Muscle of leg (tissue), 3 donors: ENCODE measurements at regions not wholly inside any gene's neighbourhood (a gene's known extent, or its start where the extent isn't known, plus 50 kb on each side); places are given as distances from the start of the nearest gene placed in this dataset.

ENCODE experiments used
- DNase-seq: peaks from one replicate; pipeline ENCODE4 v3.0.0; 2013
- H3K27ac ChIP-seq: one replicate; pipeline ENCODE4 v1.5.1; 2013; ENCODE audit warnings: mild to moderate bottlenecking, low read length, control low read depth
- H3K27me3 ChIP-seq: one replicate; pipeline ENCODE4 v1.6.1; 2013; ENCODE audit warnings: low read length; ENCODE audit not compliant: control insufficient read depth, insufficient read depth
- H3K36me3 ChIP-seq: one replicate; pipeline ENCODE4 v1.6.1; 2013; ENCODE audit warnings: low read length; ENCODE audit not compliant: control insufficient read depth, insufficient read depth
- H3K4me1 ChIP-seq: one replicate; pipeline ENCODE4 v1.6.1; 2013; ENCODE audit warnings: low read length; ENCODE audit not compliant: control insufficient read depth, insufficient read depth
- H3K4me3 ChIP-seq: one replicate; pipeline ENCODE4 v1.5.1; 2013; ENCODE audit warnings: low read length, control low read depth
- H3K9me3 ChIP-seq: replicated peaks from 2 replicates; pipeline ENCODE4 v1.6.1; 2013; ENCODE audit warnings: low read depth, low read length; ENCODE audit not compliant: control insufficient read depth
- WGBS: methylation state at CpG from one replicate; pipeline ENCODE4 v1.1.5; 2013; ENCODE audit warnings: missing lambda C conversion rate; ENCODE audit not compliant: insufficient coverage; 5-methylcytosine and 5-hydroxymethylcytosine counted together

GRCh38 chr4:10758906-10759305 is 74.3 kb upstream of the CLNK start:
- no peaks in the 10 kb centered on the region for H3K9me3 ChIP-seq
- no peaks in the 10 kb centered on the region for H3K27me3 ChIP-seq
- no peaks in the 10 kb centered on the region for H3K36me3 ChIP-seq

GRCh38 chr4:10753856-10754402 is 69.4 kb upstream of the CLNK start:
- WGBS, result 28% methylated on average over 2 of the region's 2 CpGs
- H3K4me1 ChIP-seq, result peaks cover 9% of the 10 kb centered on the region
- no peak overlapping the region for H3K27ac ChIP-seq
- no peaks in the 10 kb centered on the region for H3K9me3 ChIP-seq
- H3K27me3 ChIP-seq, result no peaks in the 10 kb centered on the region
- H3K4me3 ChIP-seq, result no peak overlapping the region
- H3K36me3 ChIP-seq, result no peaks in the 10 kb centered on the region
- DNase-seq, result peak; percentile 22

More at GRCh38 chr4:10758906-10759305, 74.3 kb upstream of the CLNK start:
- H3K27ac ChIP-seq, result no peak overlapping the region
- H3K4me1 ChIP-seq, result peaks cover 3% of the 10 kb centered on the region
- DNase-seq, result no peak
- no peak overlapping the region for H3K4me3 ChIP-seq

DNA sequence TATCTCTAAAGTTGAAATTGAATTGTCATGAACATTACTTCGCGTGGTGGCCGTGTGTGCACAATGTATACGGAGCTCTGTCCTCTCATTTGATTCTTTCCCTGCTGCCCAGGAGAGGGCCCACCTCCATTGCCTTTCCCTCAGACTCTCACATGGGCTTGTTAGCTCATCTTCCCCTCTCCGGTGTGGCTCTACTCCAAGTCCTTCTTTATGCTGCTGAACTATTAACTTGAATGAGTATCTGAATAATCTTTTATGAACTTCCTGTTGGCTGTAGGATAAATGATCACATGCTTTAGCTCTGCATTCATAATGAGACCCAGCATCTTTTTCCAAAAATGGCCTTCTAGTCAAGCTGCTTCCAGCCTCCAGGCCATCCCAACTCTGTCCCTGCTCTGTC is 68.8 kb upstream of the CLNK start:
- Histone ChIP-seq H3K9me3 (no peaks in the 10 kb centered on the region), H3K4me3 (no peak overlapping the region), H3K4me1 (peaks cover 9% of the 10 kb centered on the region), H3K27ac (no peak overlapping the region), H3K36me3 (no peaks in the 10 kb centered on the region), H3K27me3 (no peaks in the 10 kb centered on the region)
- 71% methylated on average over 4 of the region's 5 CpGs for WGBS
- DNase-seq, result peak; percentile 83

DNA sequence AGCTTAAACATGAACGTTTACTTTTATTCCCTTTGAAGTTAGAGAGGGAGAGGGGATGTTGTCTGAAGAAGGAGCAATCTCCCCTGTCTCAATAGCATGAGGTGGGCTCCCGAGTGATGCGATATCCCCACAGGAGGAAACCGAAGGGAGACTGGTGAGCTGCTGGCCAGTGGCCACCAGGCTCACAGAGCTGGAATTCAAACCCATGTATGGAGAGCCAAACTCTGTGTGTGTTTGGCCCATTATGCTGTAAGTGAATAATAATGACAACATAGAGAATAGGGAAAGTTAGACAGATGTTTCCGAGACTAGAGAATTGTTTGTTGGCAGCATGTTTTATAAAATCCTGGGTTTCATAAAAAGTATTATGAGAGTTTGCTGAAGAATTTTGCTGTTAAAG is 66.1 kb upstream of the CLNK start:
- DNase-seq, result peak; percentile 84
- Histone ChIP-seq H3K4me1 (peaks cover 15% of the 10 kb centered on the region), H3K4me3 (no peak overlapping the region), H3K9me3 (no peaks in the 10 kb centered on the region), H3K36me3 (no peaks in the 10 kb centered on the region), H3K27me3 (no peaks in the 10 kb centered on the region), H3K27ac (peak overlapping the region; percentile 63)
- 15% methylated on average over 3 of the region's 5 CpGs for WGBS

DNA sequence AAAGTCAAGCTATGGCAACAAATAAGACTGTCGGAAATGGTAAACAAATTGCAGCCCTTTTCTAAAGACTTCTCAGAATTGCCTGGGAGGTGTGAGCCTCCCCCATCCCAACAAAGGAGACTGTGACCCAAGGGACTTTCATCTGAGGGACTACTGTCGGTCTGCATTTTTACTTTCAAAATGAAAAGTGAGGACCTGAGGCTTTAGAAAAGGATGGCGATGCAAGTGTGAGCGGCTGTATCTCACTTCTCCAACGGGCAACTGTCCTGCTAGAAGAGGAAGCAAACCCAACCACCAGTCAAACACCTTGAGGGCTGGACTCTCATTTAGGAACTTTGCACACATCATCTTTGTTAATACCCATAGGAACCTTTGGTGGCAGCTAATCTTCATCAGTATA is 62.6 kb upstream of the CLNK start:
- H3K9me3 ChIP-seq, result no peaks in the 10 kb centered on the region
- peak overlapping the region; percentile 47 for H3K27ac ChIP-seq
- H3K36me3 ChIP-seq, result no peaks in the 10 kb centered on the region
- no peaks in the 10 kb centered on the region for H3K27me3 ChIP-seq
- H3K4me3 ChIP-seq, result no peak overlapping the region
- DNase-seq, result no peak
- WGBS, result no CpG with 5 or more reads among the region's 5 CpGs
- peaks cover 7% of the 10 kb centered on the region for H3K4me1 ChIP-seq

DNA sequence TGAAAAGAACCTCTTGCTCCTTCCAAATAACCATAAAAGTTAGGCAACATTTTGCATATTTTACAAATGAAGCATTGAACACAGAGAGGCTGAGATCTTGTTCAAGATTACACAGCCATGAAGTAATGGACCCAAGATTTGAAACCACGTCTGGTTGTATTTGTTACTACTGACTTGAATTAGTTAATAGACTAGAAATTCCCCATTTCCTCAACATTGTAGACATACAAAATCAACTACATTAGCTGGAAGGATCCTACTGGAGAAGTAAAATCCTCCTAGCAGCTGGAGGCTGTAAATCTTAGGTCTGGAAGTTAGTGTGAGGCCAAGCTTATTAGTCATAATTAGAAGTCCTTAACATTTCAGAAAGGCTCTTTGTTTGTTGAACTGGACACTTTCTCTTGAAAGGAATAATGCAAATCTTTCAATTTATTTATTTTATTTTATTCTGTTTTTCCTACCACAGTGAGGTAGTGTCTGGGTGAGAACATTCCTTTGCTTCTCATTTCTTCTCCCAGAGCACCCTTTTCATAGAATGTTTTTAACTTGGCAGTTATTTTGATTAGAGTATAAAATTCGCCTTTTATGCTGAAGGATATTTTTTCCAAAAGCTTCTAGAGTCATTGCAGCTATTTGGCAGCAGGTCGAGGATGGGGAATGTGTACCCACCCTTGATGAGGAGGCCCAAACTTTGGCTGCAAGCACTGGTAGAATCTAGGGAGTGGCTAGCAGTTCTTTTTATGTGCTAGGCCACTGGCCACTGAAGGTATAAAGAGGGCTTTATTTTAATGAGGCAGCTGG is 62.0 kb upstream of the CLNK start:
- Histone ChIP-seq H3K4me1 (peaks cover 7% of the 10 kb centered on the region), H3K4me3 (no peak overlapping the region), H3K36me3 (no peaks in the 10 kb centered on the region), H3K27me3 (no peaks in the 10 kb centered on the region), H3K27ac (peak overlapping the region; percentile 47), H3K9me3 (no peaks in the 10 kb centered on the region)
- peak; percentile 77 for DNase-seq
- 21% methylated on average over 2 of the region's 3 CpGs for WGBS

DNA sequence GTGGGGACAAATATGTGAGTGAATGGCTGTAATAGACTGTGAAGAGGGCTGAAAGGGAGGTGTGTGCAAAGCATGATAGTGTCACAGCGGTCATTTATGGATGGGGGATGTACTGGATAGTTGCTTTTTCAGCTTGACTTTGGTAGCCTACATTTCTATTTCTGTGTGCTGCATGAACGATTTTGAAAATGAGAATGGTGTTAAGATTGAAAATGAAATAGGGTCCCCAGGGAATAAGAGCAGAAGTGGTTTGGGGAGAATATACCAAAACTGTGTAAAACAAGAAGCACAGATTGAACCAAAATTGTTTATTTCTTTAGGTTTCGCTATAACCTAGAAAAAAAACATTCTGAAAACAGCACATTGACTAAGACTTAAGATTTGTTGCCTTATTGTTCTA is 58.8 kb upstream of the CLNK start:
- H3K36me3 ChIP-seq, result no peaks in the 10 kb centered on the region
- H3K27me3 ChIP-seq, result no peaks in the 10 kb centered on the region
- no peak overlapping the region for H3K27ac ChIP-seq
- peaks cover 5% of the 10 kb centered on the region for H3K4me1 ChIP-seq
- no peaks in the 10 kb centered on the region for H3K9me3 ChIP-seq
- whole genome bisulfite sequencing, result 93% methylated on average over 2 of the region's 3 CpGs
- no peak overlapping the region for H3K4me3 ChIP-seq
- DNase-seq, result no peak

GRCh38 chr4:10741961-10742699 is 57.6 kb upstream of the CLNK start:
- H3K27me3 ChIP-seq, result no peaks in the 10 kb centered on the region
- no peaks in the 10 kb centered on the region for H3K9me3 ChIP-seq
- no peak overlapping the region for H3K27ac ChIP-seq
- H3K4me1 ChIP-seq, result peaks cover 4% of the 10 kb centered on the region
- no peak overlapping the region for H3K4me3 ChIP-seq
- DNase-seq, result no peak
- no peaks in the 10 kb centered on the region for H3K36me3 ChIP-seq
- 80% methylated on average over 1 of the region's 1 CpG for WGBS

GRCh38 chr4:10740891-10741620 is 56.5 kb upstream of the CLNK start:
- no peak for DNase-seq
- Histone ChIP-seq H3K27ac (no peak overlapping the region), H3K4me1 (no peaks in the 10 kb centered on the region), H3K27me3 (no peaks in the 10 kb centered on the region), H3K9me3 (no peaks in the 10 kb centered on the region), H3K4me3 (no peak overlapping the region), H3K36me3 (no peaks in the 10 kb centered on the region)
- WGBS, result no CpG with 5 or more reads among the region's 4 CpGs

DNA sequence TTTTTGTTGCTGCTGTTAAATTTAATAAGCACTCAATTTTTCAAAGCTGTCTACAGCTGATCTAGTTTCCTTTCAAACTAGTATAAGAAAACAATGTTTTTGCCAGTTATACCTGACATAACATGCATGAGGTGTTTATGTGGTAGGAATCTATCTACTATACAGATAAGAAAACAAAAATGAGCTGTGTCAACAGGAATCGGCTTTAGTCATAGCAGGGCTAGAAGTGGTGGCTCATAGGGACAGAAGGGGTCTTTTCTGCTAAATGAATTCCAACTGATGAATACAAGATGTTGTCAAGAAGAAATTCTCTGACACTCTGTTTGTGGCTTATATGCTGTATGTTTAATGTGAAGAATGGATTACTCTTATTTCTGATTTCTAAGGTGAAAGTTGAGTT is 55.7 kb upstream of the CLNK start:
- no peaks in the 10 kb centered on the region for H3K9me3 ChIP-seq
- H3K4me1 ChIP-seq, result no peaks in the 10 kb centered on the region
- H3K27me3 ChIP-seq, result no peaks in the 10 kb centered on the region
- no peaks in the 10 kb centered on the region for H3K36me3 ChIP-seq
- no peak overlapping the region for H3K27ac ChIP-seq
- no peak overlapping the region for H3K4me3 ChIP-seq
- no peak for DNase-seq
- WGBS, result no CpG with 5 or more reads among the region's 1 CpG
